GM04503 (cell line): ENCODE measurements at regions not wholly inside any gene's neighbourhood (a gene's known extent, or its start where the extent isn't known, plus 50 kb on each side); places are given as distances from the start of the nearest gene placed in this dataset.
A peak's percentile ranks its signal among the peaks of the same experiment; 100 is the strongest.

ENCODE experiments used
- DNase-seq: peaks from one replicate; pipeline ENCODE4 v3.0.0-alpha.2; 2012; ENCODE audit warnings: low read depth

DNA sequence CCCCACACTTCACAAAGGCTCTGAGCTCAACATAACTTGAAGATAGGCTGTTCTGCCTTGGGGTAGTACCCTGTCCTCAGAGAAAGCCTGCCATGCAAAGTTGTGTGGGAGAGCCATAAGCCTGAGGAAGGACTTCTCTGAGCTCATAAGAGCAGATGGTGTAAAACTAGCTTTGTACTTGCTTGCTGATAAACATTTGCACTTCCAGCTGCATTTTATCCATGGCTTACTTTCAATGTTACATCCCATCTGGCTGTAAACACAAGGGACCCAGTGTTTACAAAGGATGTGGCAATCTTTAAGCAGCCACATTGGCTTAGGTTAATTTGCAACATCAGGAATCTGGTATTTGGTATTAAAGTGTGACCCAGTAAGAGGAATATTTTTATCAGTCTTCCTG lies 258.1 kb downstream of the IPO8 start:
- DNase-seq: no peak

DNA sequence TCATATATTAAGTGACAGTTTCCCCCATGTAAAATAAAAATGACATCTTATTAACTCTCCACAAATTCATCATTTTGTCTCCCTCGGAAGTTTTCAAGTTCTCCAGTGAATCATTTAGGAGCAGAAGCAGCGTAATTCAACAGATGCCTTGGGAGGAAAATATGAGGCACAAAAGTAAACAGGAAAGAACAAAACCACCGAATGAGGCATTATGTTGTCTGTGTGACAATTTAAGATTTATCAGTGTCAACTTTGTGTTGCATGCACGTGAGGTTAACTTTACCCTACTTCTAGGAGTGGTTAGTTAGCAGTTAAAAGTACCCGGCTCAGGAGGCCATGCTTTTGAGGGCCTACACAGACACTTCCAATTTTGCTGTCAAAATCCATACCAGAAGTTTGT lies 258.6 kb downstream of the IPO8 start:
- no peak for DNase-seq

DNA sequence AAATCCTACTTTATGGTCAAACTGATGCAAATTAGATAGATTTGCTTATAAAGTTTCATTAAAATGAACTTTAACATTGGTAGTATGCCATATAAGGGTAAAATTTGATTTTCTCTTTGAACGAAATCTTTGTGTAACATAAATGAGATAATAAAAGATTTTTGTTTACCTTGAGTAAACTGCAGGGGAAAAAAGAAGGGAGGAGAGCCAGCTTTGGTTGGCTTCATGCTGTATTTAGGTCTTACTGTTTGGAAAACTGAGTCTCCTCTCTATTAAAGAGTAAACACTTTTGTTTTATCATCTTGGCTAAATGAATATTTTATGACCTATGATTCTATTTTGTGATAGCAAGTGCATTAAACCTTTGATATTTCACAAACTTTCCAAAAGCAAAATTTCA lies 267.6 kb downstream of the IPO8 start:
- DNase-seq: no peak

DNA sequence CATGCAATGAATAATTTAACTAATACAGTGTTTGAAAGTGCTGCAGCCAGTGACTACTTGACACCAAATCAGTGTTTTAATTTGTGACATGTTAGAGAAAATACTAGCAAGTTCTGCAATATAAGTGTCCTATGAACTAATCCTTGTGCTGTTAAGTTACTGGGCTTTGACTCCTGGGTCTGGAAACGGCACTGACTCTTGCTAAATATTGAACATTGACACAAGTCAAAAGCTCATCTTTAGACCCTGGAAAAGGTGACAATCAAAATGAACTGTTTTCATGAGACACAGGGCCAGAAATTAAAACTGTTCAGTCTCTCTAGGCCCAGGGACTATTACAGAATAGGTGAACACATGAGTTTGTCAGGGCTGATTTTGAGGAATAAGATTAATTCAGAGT lies 268.1 kb downstream of the IPO8 start:
- no peak for DNase-seq

DNA sequence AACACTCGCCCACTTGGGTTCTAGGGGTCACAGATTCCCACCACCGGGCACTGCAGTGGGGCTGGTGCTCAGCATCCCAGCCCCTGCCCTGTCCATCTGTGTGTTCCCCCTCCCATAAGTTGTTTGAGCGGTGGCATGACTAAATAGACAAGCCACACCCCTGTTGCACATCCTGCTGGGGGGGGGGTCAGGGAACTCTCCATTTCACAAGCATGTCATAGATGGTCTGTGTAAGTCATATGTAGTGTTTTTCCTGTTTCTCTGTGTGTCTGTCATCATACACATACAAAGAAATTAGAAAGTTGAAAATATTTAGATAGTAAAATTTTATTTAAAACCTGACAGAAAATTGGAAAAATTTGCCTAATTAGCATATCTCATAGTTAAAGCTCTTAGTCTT lies 270.2 kb downstream of the IPO8 start:
- no peak for DNase-seq

DNA sequence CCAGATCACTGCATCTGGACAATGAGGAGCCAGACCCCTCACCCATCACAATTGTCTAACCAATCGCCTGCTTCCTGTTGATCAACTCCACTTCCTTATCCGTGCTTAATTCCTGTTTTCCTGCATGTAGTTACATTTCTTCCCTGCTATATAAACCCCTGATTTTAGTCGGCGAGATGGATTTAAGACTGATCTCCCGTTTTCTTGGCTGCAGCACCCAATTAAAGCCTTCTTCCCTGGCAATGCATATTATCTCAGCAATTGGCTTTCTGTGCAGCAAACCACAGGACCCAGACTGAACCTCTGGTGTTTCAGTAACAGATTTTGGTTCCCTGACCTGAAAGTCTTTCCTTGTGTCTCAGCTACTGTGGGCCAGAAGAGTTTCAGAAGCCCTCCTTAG lies 272.3 kb downstream of the IPO8 start:
- DNase-seq: no peak

DNA sequence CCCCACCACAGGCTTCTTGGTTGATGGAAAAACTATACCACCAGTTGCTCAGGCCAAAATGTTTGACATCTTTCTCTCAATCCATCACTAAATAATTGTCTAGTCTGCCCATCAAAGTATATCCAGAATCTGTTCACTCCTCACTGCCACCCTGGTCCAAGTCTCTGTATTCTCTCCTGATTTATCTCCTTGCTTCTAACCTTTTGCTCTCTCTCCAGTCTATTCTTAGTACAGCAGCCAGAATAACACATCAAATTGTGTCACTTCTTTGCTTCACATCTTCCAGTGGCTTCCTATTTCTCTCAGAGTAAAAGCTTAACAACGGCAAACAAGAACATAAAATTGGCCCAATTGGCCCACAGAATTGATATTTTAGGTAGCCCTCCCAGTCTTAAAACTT lies 272.8 kb downstream of the IPO8 start:
- no peak for DNase-seq

DNA sequence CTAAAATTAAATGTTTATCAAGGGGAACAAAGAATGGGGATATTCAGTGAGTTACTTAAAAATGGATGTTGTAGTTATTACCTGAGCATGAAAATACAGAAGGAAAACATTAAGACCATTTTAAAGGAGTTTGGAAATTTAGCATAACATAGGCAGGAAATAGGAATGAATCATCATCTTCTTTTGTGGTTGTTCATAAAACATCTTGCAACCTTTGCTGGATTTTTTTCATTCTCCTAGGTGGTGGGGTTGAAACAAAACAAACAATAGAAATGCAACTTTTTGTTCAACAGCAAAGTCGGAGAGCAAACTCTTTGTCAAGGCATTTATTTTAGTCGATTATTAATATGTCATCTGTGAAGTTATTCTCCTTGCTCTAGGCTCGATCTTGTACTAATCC lies 275.1 kb downstream of the IPO8 start:
- DNase-seq: no peak

DNA sequence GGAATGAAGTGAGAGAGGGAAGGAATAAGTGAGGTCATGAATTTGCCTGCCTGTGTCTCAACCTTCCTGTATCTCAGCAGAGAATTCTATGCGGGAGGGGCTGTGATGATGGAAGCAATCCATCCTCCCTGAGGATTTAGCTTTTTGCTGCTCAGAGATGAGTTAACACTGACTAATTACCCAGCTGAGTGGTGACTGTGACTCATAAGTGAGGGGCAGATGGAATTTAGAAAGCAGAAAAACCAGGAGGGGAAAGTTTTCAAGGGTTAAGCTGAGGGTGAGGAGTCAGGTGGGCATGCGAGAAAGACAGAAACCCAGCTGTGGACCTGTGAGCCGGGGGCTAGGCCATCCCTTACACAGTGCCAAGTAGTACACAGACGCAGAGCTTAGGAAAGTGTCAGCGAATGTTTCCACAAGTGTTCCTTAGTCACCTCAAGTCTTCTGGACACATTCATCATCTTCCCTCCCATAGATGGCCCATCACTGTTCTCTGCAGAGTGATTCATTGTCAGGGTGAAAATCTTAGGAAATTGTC lies 277.9 kb downstream of the IPO8 start:
- DNase-seq: peak; percentile 72

DNA sequence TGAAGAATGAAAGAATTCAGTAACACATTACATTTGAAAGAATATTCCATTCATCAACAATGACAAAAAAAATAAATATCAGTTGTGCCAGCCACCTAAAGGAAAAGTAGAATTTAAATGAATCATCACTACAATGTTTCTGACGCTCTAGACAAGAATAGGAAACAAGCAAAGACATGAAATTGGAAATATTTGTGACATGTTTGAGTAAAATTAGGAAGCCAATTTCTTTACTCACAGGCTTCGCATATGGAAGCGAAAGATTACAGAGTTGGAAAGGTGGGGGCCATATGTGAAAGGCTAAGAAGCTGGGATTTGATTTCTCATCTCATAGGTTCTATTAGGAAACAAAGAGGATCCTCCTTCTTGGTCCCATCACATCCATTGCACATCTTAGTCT lies 279.0 kb downstream of the IPO8 start:
- no peak for DNase-seq

DNA sequence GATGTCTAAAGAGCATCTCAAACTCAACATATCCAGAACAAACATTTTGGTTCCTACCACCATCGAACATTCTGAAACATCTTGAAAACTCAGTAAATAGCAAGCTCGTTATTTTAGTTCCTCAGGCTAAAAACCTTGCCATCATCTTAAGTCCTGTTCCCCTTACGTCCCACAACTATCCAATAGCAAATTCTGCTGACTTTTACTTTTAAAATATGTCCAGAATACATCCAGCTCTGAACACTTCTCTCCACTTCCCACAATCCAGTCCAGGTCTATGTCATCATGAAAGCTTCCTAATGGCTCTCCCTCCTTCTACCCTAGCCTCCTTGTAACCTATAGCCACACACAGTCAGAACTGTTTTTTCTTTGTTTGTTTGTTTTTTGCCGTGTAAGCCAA lies 279.9 kb downstream of the IPO8 start:
- DNase-seq: no peak

DNA sequence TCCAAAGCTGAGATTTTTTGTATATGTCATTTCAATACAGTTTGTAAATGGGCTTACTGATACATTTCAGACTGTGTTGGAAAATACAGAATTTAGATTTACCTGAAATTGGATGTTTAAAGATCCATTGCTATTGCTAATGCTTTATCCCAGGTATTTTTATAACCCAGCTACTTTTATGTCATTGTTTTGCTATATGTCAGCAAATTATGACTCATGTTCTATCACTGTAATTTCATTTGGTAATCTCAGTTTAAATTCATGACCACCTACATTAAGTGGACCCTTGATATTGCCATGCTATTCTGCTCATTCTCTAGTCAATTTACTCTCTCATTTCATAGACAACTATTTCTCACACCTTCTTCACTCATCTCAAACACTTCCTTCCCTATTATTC lies 281.2 kb downstream of the IPO8 start:
- DNase-seq: no peak

DNA sequence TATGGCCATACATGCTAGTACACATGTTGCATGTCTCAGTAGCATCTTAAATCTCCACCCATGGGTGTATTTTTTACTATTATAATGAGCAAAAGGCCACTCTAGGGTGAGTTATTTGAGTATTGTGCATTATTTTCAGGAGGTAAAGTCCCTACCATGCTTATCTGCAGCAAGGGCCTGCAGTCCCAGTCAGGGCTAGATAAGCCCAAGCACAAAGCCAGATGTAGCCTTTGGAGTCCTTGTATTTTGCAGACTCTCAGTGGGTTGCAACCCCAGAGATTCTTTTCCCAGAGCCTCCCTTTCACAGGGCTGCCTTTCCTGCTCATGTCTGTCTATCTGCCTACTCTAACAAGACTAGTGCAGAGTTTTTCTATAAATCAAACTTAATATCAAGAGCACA lies 295.3 kb downstream of the IPO8 start:
- no peak for DNase-seq

DNA sequence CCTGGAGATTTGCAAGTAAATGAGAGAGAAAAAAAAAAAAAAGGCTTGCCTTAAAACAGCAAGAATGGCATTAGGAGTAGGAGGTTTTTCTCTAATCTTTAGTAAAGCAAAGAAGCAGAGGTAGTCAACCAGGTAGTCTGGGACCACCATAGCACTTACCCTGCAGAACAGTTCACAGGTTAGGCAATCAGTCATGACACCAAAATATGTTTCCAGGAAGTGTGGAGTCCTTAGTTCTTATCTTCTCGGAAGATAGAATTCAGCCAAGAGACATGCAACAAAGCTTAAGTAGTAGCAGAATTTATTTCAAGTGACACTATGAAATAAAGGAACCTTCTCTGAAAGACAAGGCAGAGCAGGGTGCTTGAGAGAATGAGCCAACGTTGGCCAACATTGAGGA lies 295.8 kb downstream of the IPO8 start:
- DNase-seq: no peak

DNA sequence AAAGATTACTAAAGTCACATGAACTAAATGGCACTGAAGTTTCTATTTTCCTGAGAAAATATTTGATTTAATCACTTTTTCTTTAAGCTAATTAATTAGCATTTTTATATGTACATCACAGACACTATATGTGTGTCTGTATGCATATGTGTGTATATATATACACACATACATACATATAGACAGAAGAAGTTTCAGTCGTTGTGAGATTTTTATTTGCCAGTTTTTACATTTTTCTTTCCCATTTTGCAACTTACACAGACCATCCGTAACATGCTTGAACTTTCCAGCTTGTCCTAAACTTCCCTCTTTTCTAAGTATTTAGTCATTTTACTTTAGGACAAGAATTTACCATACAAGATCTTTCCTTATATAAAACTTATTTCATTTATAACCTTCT lies 299.1 kb downstream of the IPO8 start:
- no peak for DNase-seq

DNA sequence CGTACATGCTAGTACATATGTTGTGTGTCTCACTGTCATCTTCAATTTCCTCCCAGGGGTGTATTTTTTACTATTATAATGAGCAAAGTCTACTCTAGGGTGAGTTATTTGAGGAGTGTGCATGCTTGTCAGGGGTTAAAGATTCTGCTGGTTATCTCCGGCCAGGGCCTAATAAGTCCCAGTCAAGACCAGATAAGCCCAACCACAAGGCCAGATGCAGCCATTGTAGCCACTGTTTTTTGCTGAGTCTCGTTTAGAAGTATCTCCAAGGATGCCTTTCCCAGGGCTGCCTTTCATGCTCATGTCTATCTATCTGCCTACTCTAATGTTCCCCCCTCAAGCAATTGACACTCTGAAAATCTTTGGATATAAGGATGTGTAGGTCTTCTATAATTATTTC lies 300.5 kb downstream of the IPO8 start:
- DNase-seq: no peak

DNA sequence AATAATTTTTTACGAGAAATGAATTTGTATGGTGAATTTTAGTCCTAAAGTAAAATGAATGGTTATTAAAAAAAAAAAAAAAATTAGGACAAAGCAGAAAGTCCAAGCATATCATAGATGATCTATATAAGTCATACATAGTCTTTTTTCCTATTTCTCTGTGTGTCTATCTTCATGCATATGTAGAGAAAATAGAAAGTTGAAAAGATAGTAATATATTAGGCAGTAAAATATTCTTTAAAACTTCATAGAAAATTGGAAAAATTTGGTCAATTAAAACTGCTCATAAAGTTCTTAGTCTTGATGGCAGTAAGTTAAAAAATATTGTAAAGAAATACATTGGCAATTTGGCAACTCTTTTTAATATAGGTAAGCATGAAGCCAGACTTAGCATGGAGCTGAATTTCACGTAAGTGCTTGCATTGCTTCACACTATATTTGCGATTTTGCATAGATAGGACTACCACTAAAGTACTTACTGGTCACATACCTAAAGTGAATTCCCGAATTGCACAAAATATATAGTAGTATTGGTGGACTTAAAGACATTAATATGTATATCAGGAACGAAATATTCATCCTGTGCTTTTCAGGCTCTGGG lies 303.8 kb downstream of the IPO8 start:
- no peak for DNase-seq

DNA sequence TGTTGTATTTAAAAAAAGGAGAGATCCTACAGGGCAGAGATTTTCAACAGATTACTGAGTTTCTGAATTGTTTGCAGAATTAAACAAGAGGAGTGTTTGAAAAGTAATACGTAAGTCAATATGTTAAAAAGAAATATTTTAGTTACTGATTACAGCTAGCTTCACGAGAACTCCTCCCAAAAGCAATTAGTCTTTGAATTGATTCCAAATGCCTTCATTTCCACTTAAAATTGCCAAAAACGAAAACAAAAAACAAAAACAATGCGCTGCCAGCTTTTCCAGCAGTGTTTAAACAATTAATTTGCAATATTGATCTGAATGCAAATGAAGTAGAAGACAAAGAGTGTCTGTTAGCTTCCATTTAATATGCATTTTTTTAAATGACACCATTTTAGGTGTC lies 310.0 kb downstream of the IPO8 start:
- no peak for DNase-seq

DNA sequence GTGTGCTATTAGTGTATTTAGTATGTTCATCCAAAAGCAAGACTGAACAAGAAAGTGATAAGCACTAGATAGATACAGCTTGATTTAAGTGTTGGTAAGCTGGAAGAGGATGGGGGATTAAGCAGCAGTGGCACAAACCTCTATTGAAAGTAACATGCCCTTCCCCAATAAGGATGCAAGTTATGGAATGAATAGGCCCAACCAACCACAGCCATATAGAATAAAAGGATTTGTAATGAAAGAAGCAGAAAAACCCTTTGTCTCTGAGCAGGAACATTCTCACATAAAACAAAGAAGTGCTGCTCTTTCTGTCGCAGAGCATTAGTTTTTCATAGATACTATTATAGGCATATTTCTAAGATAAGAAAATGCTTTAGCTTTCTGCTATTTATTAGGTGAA lies 310.7 kb downstream of the IPO8 start:
- no peak for DNase-seq

DNA sequence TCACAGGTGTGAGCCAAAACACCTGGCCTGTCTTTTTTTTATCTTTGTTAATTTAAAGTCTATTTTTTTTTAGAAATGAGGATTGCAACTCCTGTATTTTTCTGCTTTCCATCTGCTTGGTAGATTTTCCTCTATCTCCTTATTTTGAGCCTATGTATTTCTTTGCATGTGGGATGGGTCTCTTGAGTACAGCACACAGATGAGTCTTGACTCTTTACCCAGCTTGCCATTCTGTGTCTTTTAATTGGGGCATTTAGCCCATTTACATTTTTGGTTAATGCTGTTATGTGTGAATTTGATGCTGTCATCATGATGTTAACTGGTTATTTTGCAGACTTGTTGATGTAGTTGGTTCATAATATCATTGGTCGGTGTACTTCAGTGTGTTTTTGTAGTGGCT lies 317.4 kb downstream of the IPO8 start:
- no peak for DNase-seq

DNA sequence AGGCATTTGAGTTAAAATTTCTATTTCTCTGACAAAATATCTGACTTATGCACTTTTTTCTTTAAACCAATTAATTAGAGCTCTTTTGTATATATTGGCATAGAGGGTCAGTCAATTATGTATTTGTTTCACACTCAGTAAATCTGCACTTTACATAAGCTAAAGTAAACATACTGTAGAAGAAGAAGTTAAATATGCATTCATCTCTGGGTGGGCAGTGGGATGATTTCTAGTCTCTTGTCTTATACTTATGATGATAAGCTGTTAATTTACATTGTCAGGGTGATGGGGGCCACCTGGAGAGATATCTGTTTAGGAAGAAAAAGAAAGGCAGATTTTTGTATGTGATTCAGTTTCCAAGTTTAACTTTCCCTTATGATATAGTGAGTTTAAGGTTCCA lies 330.8 kb downstream of the IPO8 start:
- no peak for DNase-seq

DNA sequence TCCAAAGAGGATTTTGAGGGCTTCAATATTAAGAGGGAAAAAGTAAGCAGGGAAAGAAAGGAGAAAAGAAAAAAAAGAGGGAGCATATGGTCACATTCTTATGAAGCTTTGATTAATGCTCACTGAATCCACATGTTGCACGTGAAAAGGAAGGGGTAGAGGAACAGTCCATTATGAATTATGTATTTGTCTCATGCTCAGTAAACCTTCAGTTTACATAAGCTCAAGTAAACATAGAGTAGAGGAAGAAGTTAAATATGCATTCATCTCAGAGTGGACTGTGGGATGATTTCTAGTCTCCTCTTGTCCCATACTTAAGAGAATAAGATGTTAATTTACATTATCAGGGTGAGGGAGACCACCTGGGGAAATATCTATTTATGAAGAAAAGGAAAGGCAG lies 334.5 kb downstream of the IPO8 start:
- DNase-seq: no peak

DNA sequence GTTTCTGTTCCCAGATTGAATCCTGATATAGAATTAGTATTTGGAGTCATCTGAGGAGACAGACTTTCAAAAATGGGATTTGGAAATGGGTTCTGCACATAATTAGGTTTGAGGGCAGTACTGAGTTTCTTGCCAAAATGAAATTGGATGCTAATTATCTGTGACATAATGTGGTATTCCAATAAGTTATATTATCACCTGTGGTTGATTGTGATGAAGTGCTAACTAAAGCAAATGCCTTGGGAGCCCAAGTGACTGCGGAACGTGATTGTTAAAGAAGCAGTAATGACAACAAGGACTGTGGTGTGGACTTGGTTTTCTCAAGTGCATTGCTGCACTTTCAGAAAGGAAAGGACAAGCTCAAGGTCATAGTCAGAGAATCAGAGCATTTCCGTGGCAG lies 337.0 kb downstream of the IPO8 start:
- DNase-seq: no peak

DNA sequence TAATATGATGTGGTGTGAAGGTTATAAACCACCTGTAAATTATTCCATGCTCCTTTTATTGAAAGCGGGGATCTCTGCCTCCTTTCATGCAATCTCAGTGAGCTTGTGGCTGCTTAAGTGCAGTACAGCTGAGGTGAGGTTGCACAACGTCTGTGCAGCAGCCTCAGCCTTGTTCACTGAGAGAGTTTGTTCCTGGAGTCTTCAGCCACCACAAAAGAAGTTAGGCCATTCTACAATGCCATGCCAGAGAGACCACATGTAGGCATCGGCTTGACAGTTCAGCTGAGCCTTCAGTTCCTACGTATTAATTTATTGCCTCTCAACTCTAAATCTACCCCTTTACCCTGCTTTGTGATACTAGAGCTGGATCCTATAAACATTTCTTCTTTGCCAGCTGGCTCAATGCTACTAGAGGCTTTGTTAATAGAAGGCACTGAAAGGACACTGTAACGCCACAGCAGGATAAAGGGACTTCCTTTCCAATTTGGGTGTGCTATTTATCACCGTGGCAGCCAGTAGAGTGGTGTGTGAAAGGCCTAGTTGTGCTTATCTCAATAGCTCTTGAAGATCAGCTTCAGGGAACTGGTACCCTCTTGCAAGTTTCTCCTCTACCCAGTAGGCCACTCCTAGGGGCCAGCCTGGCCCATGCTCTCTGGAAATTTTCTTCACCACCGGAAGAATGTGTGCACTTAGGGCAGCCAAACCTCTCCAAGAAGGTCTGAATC lies 337.7 kb downstream of the IPO8 start:
- DNase-seq: no peak
